ENCODE measurements at regions not wholly inside any gene's neighbourhood (a gene's known extent, or its start where the extent isn't known, plus 50 kb on each side); places are given as distances from the start of the nearest gene placed in this dataset.

GRCh38 chr11:93274851-93275250 is 55.7 kb upstream of the DEUP1 start:
- no peaks in the 10 kb centered on the region for H3K9me3 ChIP-seq (ENCODE audit: control insufficient read depth, insufficient read depth, low read depth, low read length)
- no peak for TF ChIP-seq ZFP41 (tag by site-specific recombination; IDR thresholded peaks at IDR 0.05; ENCODE audit: borderline replicate concordance)
- H3K4me1 ChIP-seq (ENCODE audit: control insufficient read depth, insufficient read depth, low read length) = peaks cover 9% of the 10 kb centered on the region; the same call in 1 of the 2 replicates
- POLR2A ChIA-PET = no interaction called here
- H3K36me3 ChIP-seq (ENCODE audit: control insufficient read depth in 2 of 2, insufficient read depth in 1 of 2, low read length in 2 of 2) = no peaks in the 10 kb centered on the region
- H3K4me3 ChIP-seq (ENCODE audit: low read depth, low read length) = no peak overlapping the region
- CTCF ChIA-PET = interaction anchor here (1.1 to 1.2 kb wide), 2 partner anchors 40 to 378 kb away, joined by 3 to 5 read pairs; no protein-coding TSS in a partner anchor
- H3K27ac ChIP-seq (ENCODE audit: extremely low read depth, low read depth, low read length) = no peak overlapping the region

DNA sequence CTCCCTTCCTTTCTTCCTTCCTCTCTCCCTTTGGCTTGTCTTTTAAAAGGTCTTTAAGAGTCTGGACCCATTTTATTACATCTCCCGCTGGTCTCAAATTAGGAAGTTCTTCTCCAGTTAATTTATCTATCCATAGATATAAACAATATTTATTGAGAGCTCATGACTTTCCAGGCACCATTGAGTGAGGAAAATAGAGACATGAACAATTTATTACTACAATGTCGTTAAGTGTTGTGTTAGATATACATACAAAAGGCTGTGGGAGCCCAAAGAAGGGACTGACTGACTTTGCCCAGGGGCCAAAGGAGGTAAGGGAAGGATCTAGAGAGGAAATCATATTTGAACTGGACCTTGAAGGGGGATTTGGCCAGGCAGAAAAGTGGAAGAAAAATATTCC is 51.6 kb upstream of the DEUP1 start:
- CTCF ChIA-PET = no interaction called here
- Histone ChIP-seq H3K4me1 (ENCODE audit: control insufficient read depth, insufficient read depth, low read length) (peaks cover 11% of the 10 kb centered on the region; the same call in 1 of the 2 replicates), H3K9me3 (ENCODE audit: control insufficient read depth, insufficient read depth, low read depth, low read length) (no peaks in the 10 kb centered on the region), H3K4me3 (ENCODE audit: low read depth, low read length) (no peak overlapping the region), H3K27ac (ENCODE audit: extremely low read depth, low read depth, low read length) (peak overlapping the region; percentile 61), H3K36me3 (ENCODE audit: control insufficient read depth in 2 of 2, insufficient read depth in 1 of 2, low read length in 2 of 2) (no peaks in the 10 kb centered on the region)
- TF ChIP-seq ZNF660 (tag by site-specific recombination; IDR thresholded peaks at IDR 0.05) = no peak
- TF ChIP-seq, protein P1, sequence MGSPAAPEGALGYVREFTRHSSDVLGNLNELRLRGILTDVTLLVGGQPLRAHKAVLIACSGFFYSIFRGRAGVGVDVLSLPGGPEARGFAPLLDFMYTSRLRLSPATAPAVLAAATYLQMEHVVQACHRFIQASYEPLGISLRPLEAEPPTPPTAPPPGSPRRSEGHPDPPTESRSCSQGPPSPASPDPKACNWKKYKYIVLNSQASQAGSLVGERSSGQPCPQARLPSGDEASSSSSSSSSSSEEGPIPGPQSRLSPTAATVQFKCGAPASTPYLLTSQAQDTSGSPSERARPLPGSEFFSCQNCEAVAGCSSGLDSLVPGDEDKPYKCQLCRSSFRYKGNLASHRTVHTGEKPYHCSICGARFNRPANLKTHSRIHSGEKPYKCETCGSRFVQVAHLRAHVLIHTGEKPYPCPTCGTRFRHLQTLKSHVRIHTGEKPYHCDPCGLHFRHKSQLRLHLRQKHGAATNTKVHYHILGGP (tag by site-specific recombination; IDR thresholded peaks at IDR 0.05) = peak; percentile 51
- no peak for TF ChIP-seq ZNF391 (tag by site-specific recombination; IDR thresholded peaks at IDR 0.05; ENCODE audit: borderline replicate concordance, low read depth)
- TF ChIP-seq ZNF580 (tag by site-specific recombination; IDR thresholded peaks at IDR 0.05) = no peak
- TF ChIP-seq HOXA7 (CRISPR knock-in tag; IDR thresholded peaks at IDR 0.05; ENCODE audit: borderline replicate concordance) = no peak
- peak; percentile 27; the same call in 1 of the 2 replicates for TF ChIP-seq ZIC2 (tag by site-specific recombination; IDR thresholded peaks at IDR 0.05)
- peak; percentile 56 for TF ChIP-seq FEZF1 (tag by site-specific recombination; IDR thresholded peaks at IDR 0.05)
- no peak for TF ChIP-seq ZNF677 (tag by site-specific recombination; IDR thresholded peaks at IDR 0.05)
- TF ChIP-seq ZNF501 (tag by site-specific recombination; IDR thresholded peaks at IDR 0.05) = no peak
- peak; percentile 54; the same call in 1 of the 2 replicates for TF ChIP-seq OSR2 (tag by site-specific recombination; IDR thresholded peaks at IDR 0.05)
- POLR2A ChIA-PET = no interaction called here

GRCh38 chr11:93279851-93280347 is 50.6 kb upstream of the DEUP1 start:
- H3K36me3 ChIP-seq (ENCODE audit: control insufficient read depth in 2 of 2, insufficient read depth in 1 of 2, low read length in 2 of 2) = no peaks in the 10 kb centered on the region
- H3K9me3 ChIP-seq (ENCODE audit: control insufficient read depth, insufficient read depth, low read depth, low read length) = no peaks in the 10 kb centered on the region
- peak overlapping the region; percentile 61 for H3K27ac ChIP-seq (ENCODE audit: extremely low read depth, low read depth, low read length)
- ChIA-PET CTCF (no interaction called here), POLR2A (no interaction called here)
- peaks cover 11% of the 10 kb centered on the region; the same call in 1 of the 2 replicates for H3K4me1 ChIP-seq (ENCODE audit: control insufficient read depth, insufficient read depth, low read length)
- H3K4me3 ChIP-seq (ENCODE audit: low read depth, low read length) = no peak overlapping the region
- TF ChIP-seq RBAK (tag by site-specific recombination; IDR thresholded peaks at IDR 0.05) (no peak), ZNF777 (tag by site-specific recombination; IDR thresholded peaks at IDR 0.05; ENCODE audit: borderline replicate concordance) (no peak), ZNF624 (tag by site-specific recombination; IDR thresholded peaks at IDR 0.05) (no peak), ZNF366 (tag by site-specific recombination; conservative IDR thresholded peaks at IDR 0.05) (peak; percentile 91), ZNF530 (tag by site-specific recombination; IDR thresholded peaks at IDR 0.05; ENCODE audit: low read depth) (no peak), IKZF3 (tag by site-specific recombination; IDR thresholded peaks at IDR 0.05) (peak; percentile 77), SALL2 (tag by site-specific recombination; IDR thresholded peaks at IDR 0.05; ENCODE audit: borderline replicate concordance) (no peak), KLF8 (tag by site-specific recombination; IDR thresholded peaks at IDR 0.05) (peak; percentile 78), ZNF785 (tag by site-specific recombination; IDR thresholded peaks at IDR 0.05) (no peak)
- TF ChIP-seq, protein P2, sequence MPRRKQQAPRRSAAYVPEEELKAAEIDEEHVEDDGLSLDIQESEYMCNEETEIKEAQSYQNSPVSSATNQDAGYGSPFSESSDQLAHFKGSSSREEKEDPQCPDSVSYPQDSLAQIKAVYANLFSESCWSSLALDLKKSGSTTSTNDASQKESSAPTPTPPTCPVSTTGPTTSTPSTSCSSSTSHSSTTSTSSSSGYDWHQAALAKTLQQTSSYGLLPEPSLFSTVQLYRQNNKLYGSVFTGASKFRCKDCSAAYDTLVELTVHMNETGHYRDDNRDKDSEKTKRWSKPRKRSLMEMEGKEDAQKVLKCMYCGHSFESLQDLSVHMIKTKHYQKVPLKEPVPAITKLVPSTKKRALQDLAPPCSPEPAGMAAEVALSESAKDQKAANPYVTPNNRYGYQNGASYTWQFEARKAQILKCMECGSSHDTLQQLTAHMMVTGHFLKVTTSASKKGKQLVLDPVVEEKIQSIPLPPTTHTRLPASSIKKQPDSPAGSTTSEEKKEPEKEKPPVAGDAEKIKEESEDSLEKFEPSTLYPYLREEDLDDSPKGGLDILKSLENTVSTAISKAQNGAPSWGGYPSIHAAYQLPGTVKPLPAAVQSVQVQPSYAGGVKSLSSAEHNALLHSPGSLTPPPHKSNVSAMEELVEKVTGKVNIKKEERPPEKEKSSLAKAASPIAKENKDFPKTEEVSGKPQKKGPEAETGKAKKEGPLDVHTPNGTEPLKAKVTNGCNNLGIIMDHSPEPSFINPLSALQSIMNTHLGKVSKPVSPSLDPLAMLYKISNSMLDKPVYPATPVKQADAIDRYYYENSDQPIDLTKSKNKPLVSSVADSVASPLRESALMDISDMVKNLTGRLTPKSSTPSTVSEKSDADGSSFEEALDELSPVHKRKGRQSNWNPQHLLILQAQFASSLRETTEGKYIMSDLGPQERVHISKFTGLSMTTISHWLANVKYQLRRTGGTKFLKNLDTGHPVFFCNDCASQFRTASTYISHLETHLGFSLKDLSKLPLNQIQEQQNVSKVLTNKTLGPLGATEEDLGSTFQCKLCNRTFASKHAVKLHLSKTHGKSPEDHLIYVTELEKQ (tag by site-specific recombination; IDR thresholded peaks at IDR 0.05; ENCODE audit: borderline replicate concordance) = peak; percentile 77; the same call in 1 of the 2 replicates
- TF ChIP-seq, protein P3, sequence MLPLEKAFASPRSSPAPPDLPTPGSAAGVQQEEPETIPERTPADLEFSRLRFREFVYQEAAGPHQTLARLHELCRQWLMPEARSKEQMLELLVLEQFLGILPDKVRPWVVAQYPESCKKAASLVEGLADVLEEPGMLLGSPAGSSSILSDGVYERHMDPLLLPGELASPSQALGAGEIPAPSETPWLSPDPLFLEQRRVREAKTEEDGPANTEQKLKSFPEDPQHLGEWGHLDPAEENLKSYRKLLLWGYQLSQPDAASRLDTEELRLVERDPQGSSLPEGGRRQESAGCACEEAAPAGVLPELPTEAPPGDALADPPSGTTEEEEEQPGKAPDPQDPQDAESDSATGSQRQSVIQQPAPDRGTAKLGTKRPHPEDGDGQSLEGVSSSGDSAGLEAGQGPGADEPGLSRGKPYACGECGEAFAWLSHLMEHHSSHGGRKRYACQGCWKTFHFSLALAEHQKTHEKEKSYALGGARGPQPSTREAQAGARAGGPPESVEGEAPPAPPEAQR (tag by site-specific recombination; IDR thresholded peaks at IDR 0.05) = no peak

All from HEK293 (cell line).